ENCODE measurements at regions not wholly inside any gene's neighbourhood (a gene's known extent, or its start where the extent isn't known, plus 50 kb on each side); places are given as distances from the start of the nearest gene placed in this dataset.

GRCh38 chr12:34186492-34186891, 164.2 kb downstream of the ALG10 start:
- H3K4me3 ChIP-seq (ENCODE audit: control insufficient read depth, low read depth, low read length), result no peak overlapping the region
- no peak for TF ChIP-seq CTCF (conservative IDR thresholded peaks at IDR 0.05; ENCODE audit: control insufficient read depth, insufficient read depth, low read depth, low read length)
- no peak for DNase-seq (ENCODE audit: low read depth)

- DNase-seq (ENCODE audit: low read depth), result no peak
- no peak overlapping the region for H3K4me3 ChIP-seq (ENCODE audit: control insufficient read depth, low read depth, low read length)
- no peak for TF ChIP-seq CTCF (conservative IDR thresholded peaks at IDR 0.05; ENCODE audit: control insufficient read depth, insufficient read depth, low read depth, low read length)
Measured at GRCh38 chr12:34188974-34189373, 166.7 kb downstream of the ALG10 start.

GRCh38 chr12:34190054-34190453, 167.8 kb downstream of the ALG10 start:
- no peak for DNase-seq (ENCODE audit: low read depth)
- no peak for TF ChIP-seq CTCF (conservative IDR thresholded peaks at IDR 0.05; ENCODE audit: control insufficient read depth, insufficient read depth, low read depth, low read length)
- no peak overlapping the region for H3K4me3 ChIP-seq (ENCODE audit: control insufficient read depth, low read depth, low read length)

- no peak for TF ChIP-seq CTCF (conservative IDR thresholded peaks at IDR 0.05; ENCODE audit: control insufficient read depth, insufficient read depth, low read depth, low read length)
- DNase-seq (ENCODE audit: low read depth), result no peak
- no peak overlapping the region for H3K4me3 ChIP-seq (ENCODE audit: control insufficient read depth, low read depth, low read length)
Measured at GRCh38 chr12:34198924-34199323, 176.6 kb downstream of the ALG10 start.

GRCh38 chr12:34203866-34204620, 181.7 kb downstream of the ALG10 start:
- DNase-seq (ENCODE audit: low read depth), result no peak
- no peak for TF ChIP-seq CTCF (conservative IDR thresholded peaks at IDR 0.05; ENCODE audit: control insufficient read depth, insufficient read depth, low read depth, low read length)
- no peak overlapping the region for H3K4me3 ChIP-seq (ENCODE audit: control insufficient read depth, low read depth, low read length)

GRCh38 chr12:34204830-34205285, 182.6 kb downstream of the ALG10 start:
- H3K4me3 ChIP-seq (ENCODE audit: control insufficient read depth, low read depth, low read length), result no peak overlapping the region
- no peak for TF ChIP-seq CTCF (conservative IDR thresholded peaks at IDR 0.05; ENCODE audit: control insufficient read depth, insufficient read depth, low read depth, low read length)
- no peak for DNase-seq (ENCODE audit: low read depth)

Measured in fibroblast of mammary gland (primary cell).